ENCODE measurements at regions not wholly inside any gene's neighbourhood (a gene's known extent, or its start where the extent isn't known, plus 50 kb on each side); places are given as distances from the start of the nearest gene placed in this dataset.
A peak's percentile ranks its signal among the peaks of the same experiment; 100 is the strongest.

GRCh38 chr6:134511984-134512683, 194.2 kb upstream of the SGK1 start:
- H3K4me1 ChIP-seq (ENCODE audit: insufficient read depth, low read length, poor library complexity, severe bottlenecking) = peaks cover 9% of the 10 kb centered on the region
- H4K20me1 ChIP-seq (ENCODE audit: insufficient read depth, low read length, poor library complexity, severe bottlenecking) = no peaks in the 10 kb centered on the region
- H3K79me2 ChIP-seq (ENCODE audit: insufficient read depth, low read length) = no peaks in the 10 kb centered on the region
- no peak overlapping the region for H2AFZ ChIP-seq (ENCODE audit: low read length)
- no peaks in the 10 kb centered on the region for H3K9me2 ChIP-seq (replicated peaks; ENCODE audit: low read depth, low read length)
- no peaks in the 10 kb centered on the region for H3K9me3 ChIP-seq (ENCODE audit: insufficient read depth, low read depth, low read length)
- H3K27me3 ChIP-seq (ENCODE audit: insufficient read depth, low read length, poor library complexity, severe bottlenecking) = no peaks in the 10 kb centered on the region
- no peaks in the 10 kb centered on the region for H3K36me3 ChIP-seq (ENCODE audit: insufficient read depth, low read length)
- no peak overlapping the region for H3K4me2 ChIP-seq (ENCODE audit: low read depth, low read length, poor library complexity, severe bottlenecking)
- TF ChIP-seq CTCF (conservative IDR thresholded peaks at IDR 0.05; ENCODE audit: low read length) = no peak
- no peaks in the 10 kb centered on the region for H3F3A ChIP-seq (ENCODE audit: low read depth)
- H3K9ac ChIP-seq (ENCODE audit: low read depth, low read length, poor library complexity, severe bottlenecking) = no peak overlapping the region
- no peak overlapping the region for H3K4me3 ChIP-seq (ENCODE audit: low read length, poor library complexity, severe bottlenecking)

GRCh38 chr6:134510920-134511319, 193.0 kb upstream of the SGK1 start:
- no peaks in the 10 kb centered on the region for H3F3A ChIP-seq (ENCODE audit: low read depth)
- TF ChIP-seq CTCF (conservative IDR thresholded peaks at IDR 0.05; ENCODE audit: low read length) (no peak), EZH2phosphoT487 (IDR thresholded peaks at IDR 0.05; ENCODE audit: borderline replicate concordance) (no peak)
- H3K4me3 ChIP-seq (ENCODE audit: low read length, poor library complexity, severe bottlenecking) = no peak overlapping the region
- H3K4me1 ChIP-seq (ENCODE audit: insufficient read depth, low read length, poor library complexity, severe bottlenecking) = peaks cover 9% of the 10 kb centered on the region
- no peaks in the 10 kb centered on the region for H3K36me3 ChIP-seq (ENCODE audit: insufficient read depth, low read length)
- H4K20me1 ChIP-seq (ENCODE audit: insufficient read depth, low read length, poor library complexity, severe bottlenecking) = no peaks in the 10 kb centered on the region
- no peaks in the 10 kb centered on the region for H3K27me3 ChIP-seq (ENCODE audit: insufficient read depth, low read length, poor library complexity, severe bottlenecking)
- no peaks in the 10 kb centered on the region for H3K9me2 ChIP-seq (replicated peaks; ENCODE audit: low read depth, low read length)
- peak overlapping the region; percentile 9 for H3K4me2 ChIP-seq (ENCODE audit: low read depth, low read length, poor library complexity, severe bottlenecking)
- no peaks in the 10 kb centered on the region for H3K9me3 ChIP-seq (ENCODE audit: insufficient read depth, low read depth, low read length)
- H3K9ac ChIP-seq (ENCODE audit: low read depth, low read length, poor library complexity, severe bottlenecking) = no peak overlapping the region
- H3K79me2 ChIP-seq (ENCODE audit: insufficient read depth, low read length) = no peaks in the 10 kb centered on the region
- H2AFZ ChIP-seq (ENCODE audit: low read length) = peak overlapping the region; percentile 71

- Histone ChIP-seq H3K4me1 (ENCODE audit: insufficient read depth, low read length, poor library complexity, severe bottlenecking) (peaks cover 9% of the 10 kb centered on the region), H3K9me3 (ENCODE audit: insufficient read depth, low read depth, low read length) (no peaks in the 10 kb centered on the region), H3K9me2 (replicated peaks; ENCODE audit: low read depth, low read length) (no peaks in the 10 kb centered on the region), H4K20me1 (ENCODE audit: insufficient read depth, low read length, poor library complexity, severe bottlenecking) (no peaks in the 10 kb centered on the region), H3K4me3 (ENCODE audit: low read length, poor library complexity, severe bottlenecking) (no peak overlapping the region), H3K27me3 (ENCODE audit: insufficient read depth, low read length, poor library complexity, severe bottlenecking) (no peaks in the 10 kb centered on the region), H2AFZ (ENCODE audit: low read length) (0 out of 2 replicates have a peak overlapping the region, but pooled peaks have one; percentile 38), H3K9ac (ENCODE audit: low read depth, low read length, poor library complexity, severe bottlenecking) (no peak overlapping the region), H3F3A (ENCODE audit: low read depth) (no peaks in the 10 kb centered on the region), H3K79me2 (ENCODE audit: insufficient read depth, low read length) (no peaks in the 10 kb centered on the region), H3K36me3 (ENCODE audit: insufficient read depth, low read length) (no peaks in the 10 kb centered on the region), H3K4me2 (ENCODE audit: low read depth, low read length, poor library complexity, severe bottlenecking) (no peak overlapping the region)
- TF ChIP-seq EZH2phosphoT487 (IDR thresholded peaks at IDR 0.05; ENCODE audit: borderline replicate concordance) (no peak), CTCF (conservative IDR thresholded peaks at IDR 0.05; ENCODE audit: low read length) (no peak)
These were observed 192.2 kb upstream of the SGK1 start for GRCh38 chr6:134510142-134510541.

All from Loucy (cell line).